Ureter (tissue), 1 donor: ENCODE measurements at regions not wholly inside any gene's neighbourhood (a gene's known extent, or its start where the extent isn't known, plus 50 kb on each side); places are given as distances from the start of the nearest gene placed in this dataset.
"Not testable (repeated sequence)": the region's sequence is repeated elsewhere in the genome, so short reads cannot be mapped to it uniquely, and the experiment has no call there.

Experiments used
- DNase-seq: peaks from one replicate; pipeline ENCODE4 v3.0.0-alpha.2; 2020; ENCODE audit warnings: low spot score
- donor health status: DM: yes; HTN: yes; CAD: no.

- DNase-seq = no peak
Measured at GRCh38 chr12:31821484-31821883, 92.7 kb upstream of the AMN1 start.

GRCh38 chr12:31820832-31821231 lies 92.0 kb upstream of the AMN1 start:
- DNase-seq = no peak

GRCh38 chr12:31819427-31819826 lies 90.6 kb upstream of the AMN1 start:
- DNase-seq = no peak

GRCh38 chr12:31818623-31819268 lies 89.9 kb upstream of the AMN1 start:
- no peak for DNase-seq

GRCh38 chr12:31817120-31817519 lies 88.3 kb upstream of the AMN1 start:
- DNase-seq = no peak

GRCh38 chr12:31815096-31815495 lies 86.3 kb upstream of the AMN1 start:
- DNase-seq = no peak

GRCh38 chr12:31813305-31813704 lies 84.5 kb upstream of the AMN1 start:
- no peak for DNase-seq

GRCh38 chr12:31807773-31808097 lies 78.9 kb upstream of the AMN1 start:
- no peak for DNase-seq

GRCh38 chr12:31807081-31807772 lies 78.4 kb upstream of the AMN1 start:
- not testable (repeated sequence) for DNase-seq

GRCh38 chr12:31805681-31806080 lies 76.9 kb upstream of the AMN1 start:
- not testable (repeated sequence) for DNase-seq

- not testable (repeated sequence) for DNase-seq
Measured at GRCh38 chr12:31804707-31805106, 75.9 kb upstream of the AMN1 start.

- DNase-seq = no peak
Measured at GRCh38 chr12:31804185-31804504, 75.3 kb upstream of the AMN1 start.

- DNase-seq = no peak
Measured at GRCh38 chr12:31803306-31804184, 74.7 kb upstream of the AMN1 start.

GRCh38 chr12:31801872-31802271 lies 73.1 kb upstream of the AMN1 start:
- DNase-seq = no peak

GRCh38 chr12:31797230-31797872 lies 68.5 kb upstream of the AMN1 start:
- no peak for DNase-seq

- DNase-seq = no peak
Measured at GRCh38 chr12:31796270-31796951, 67.6 kb upstream of the AMN1 start.

GRCh38 chr12:31794745-31795144 lies 65.9 kb upstream of the AMN1 start:
- no peak for DNase-seq

GRCh38 chr12:31791265-31791664 lies 62.4 kb upstream of the AMN1 start:
- not testable (repeated sequence) for DNase-seq

GRCh38 chr12:31790759-31791158 lies 61.9 kb upstream of the AMN1 start:
- DNase-seq = no peak

GRCh38 chr12:31785318-31785717 lies 56.5 kb upstream of the AMN1 start:
- no peak for DNase-seq

GRCh38 chr12:31783996-31784645 lies 55.3 kb upstream of the AMN1 start:
- DNase-seq = no peak
